AG04449 (cell line): ENCODE measurements at regions not wholly inside any gene's neighbourhood (a gene's known extent, or its start where the extent isn't known, plus 50 kb on each side); places are given as distances from the start of the nearest gene placed in this dataset.

Experiments used
- CTCF ChIA-PET: fragments of 350-600 bp; formaldehyde crosslinking; extraction: SDS; loops from one replicate; lab custom pipeline; 2021; ENCODE audit warnings: antibody characterized with exemption; lab: Yijun Ruan, JAX
- POLR2A ChIA-PET: fragments of 400-600, 350-600 bp; formaldehyde crosslinking; extraction: SDS; loops from one replicate; lab custom pipeline; 2020; ENCODE audit warnings: antibody characterized with exemption, inconsistent platforms; lab: Yijun Ruan, JAX
- DNase-seq: peaks from one replicate; pipeline ENCODE4 v3.0.0-alpha.2; 2010; ENCODE audit warnings: low read depth, low spot score
- H3K4me3 ChIP-seq: 2 replicates; pipeline ENCODE4 v1.5.1; 2011; ENCODE audit warnings: low read depth, mild to moderate bottlenecking, control low read depth, low read length
- TF ChIP-seq, protein P1 (sequence below): IDR thresholded peaks from one replicate; pipeline ENCODE4 v1.5.1; 2011; ENCODE audit warnings: mild to moderate bottlenecking, moderate library complexity, low read length, control low read depth, inconsistent platforms; ENCODE audit not compliant: insufficient read depth; ENCODE audit errors: missing control alignments

- CTCF ChIA-PET = no interaction called here
- DNase-seq = no peak
- TF ChIP-seq, protein P1, sequence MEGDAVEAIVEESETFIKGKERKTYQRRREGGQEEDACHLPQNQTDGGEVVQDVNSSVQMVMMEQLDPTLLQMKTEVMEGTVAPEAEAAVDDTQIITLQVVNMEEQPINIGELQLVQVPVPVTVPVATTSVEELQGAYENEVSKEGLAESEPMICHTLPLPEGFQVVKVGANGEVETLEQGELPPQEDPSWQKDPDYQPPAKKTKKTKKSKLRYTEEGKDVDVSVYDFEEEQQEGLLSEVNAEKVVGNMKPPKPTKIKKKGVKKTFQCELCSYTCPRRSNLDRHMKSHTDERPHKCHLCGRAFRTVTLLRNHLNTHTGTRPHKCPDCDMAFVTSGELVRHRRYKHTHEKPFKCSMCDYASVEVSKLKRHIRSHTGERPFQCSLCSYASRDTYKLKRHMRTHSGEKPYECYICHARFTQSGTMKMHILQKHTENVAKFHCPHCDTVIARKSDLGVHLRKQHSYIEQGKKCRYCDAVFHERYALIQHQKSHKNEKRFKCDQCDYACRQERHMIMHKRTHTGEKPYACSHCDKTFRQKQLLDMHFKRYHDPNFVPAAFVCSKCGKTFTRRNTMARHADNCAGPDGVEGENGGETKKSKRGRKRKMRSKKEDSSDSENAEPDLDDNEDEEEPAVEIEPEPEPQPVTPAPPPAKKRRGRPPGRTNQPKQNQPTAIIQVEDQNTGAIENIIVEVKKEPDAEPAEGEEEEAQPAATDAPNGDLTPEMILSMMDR = no peak
- no peak overlapping the region for H3K4me3 ChIP-seq
- POLR2A ChIA-PET = no interaction called here
These were observed 580.4 kb upstream of the PTCHD4 start for GRCh38 chr6:48691420-48691819.

DNA sequence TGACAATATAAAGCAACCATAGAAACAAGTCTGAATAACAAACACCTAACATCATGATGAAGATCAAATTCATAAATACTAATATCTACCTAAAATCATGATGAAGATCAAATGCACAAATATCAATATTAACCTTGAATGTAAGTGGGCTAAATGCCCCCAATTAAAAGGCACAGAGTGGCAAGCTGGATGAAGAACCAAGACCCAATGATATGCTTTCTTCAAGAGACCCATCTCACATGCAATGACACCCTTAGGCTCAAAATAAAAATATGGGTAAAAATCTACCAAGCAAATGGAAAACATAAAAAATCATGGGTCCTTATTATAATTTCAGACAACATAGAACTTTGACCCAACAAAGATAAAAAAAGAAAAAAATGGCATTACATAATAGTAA is 578.5 kb upstream of the PTCHD4 start:
- no peak overlapping the region for H3K4me3 ChIP-seq
- ChIA-PET POLR2A (no interaction called here), CTCF (no interaction called here)
- TF ChIP-seq, protein P1 = no peak
- DNase-seq = no peak

DNA sequence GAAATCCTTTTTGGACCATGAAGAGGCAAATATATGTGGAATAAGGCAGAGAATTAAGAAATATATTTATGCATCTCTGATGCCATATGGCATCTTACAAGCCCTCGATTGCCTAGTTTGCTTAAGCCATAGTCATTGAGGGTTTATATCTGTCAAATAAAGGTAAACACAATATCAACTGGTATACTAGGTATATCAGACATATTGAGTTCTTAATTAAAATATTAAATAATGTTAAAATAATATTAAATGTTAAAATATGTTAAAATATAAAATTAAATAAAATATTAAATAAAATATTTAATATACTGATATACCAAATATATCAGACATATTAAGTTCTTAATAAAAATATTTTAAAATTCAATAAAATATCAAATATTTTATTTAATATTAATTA is 567.4 kb upstream of the PTCHD4 start:
- POLR2A ChIA-PET = no interaction called here
- H3K4me3 ChIP-seq = no peak overlapping the region
- CTCF ChIA-PET = no interaction called here
- no peak for DNase-seq
- TF ChIP-seq, protein P1 = no peak

- TF ChIP-seq, protein P1 = no peak
- ChIA-PET POLR2A (no interaction called here), CTCF (no interaction called here)
- no peak overlapping the region for H3K4me3 ChIP-seq
- DNase-seq = no peak
These were observed 560.5 kb upstream of the PTCHD4 start for GRCh38 chr6:48671505-48671904.

GRCh38 chr6:48670546-48670945 is 559.5 kb upstream of the PTCHD4 start:
- TF ChIP-seq, protein P1 = no peak
- CTCF ChIA-PET = no interaction called here
- no peak overlapping the region for H3K4me3 ChIP-seq
- no peak for DNase-seq
- POLR2A ChIA-PET = no interaction called here

DNA sequence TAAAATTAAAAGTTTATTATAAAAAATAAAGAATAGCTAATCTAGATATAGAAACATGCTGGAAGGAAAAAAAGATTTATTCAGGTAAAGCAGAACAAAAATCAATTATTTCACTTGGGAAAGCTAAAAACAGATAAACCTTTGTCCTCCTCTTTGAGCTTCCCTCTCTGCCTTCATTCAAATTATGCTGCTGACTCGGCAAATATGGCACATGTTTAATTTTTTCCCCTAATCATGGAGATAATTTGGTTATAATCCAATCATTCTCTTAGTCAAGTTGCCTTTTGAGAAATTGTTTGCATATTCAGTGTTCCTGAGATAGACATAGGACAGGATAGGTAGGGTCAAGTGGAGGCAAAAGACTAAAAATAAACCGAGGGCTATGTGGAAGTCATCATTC is 556.8 kb upstream of the PTCHD4 start:
- CTCF ChIA-PET = no interaction called here
- TF ChIP-seq, protein P1 = no peak
- POLR2A ChIA-PET = no interaction called here
- no peak overlapping the region for H3K4me3 ChIP-seq
- no peak for DNase-seq
